Activated CD4-positive, alpha-beta T cell treated with anti-CD3 and anti-CD28 coated beads for 1 hour (primary cell): ENCODE measurements at regions not wholly inside any gene's neighbourhood (a gene's known extent, or its start where the extent isn't known, plus 50 kb on each side); places are given as distances from the start of the nearest gene placed in this dataset.

Experiments
- DNase-seq: peaks from one replicate; pipeline ENCODE4 v3.0.0-alpha.2; 2020

GRCh38 chr5:109945723-109946480 is 256.2 kb downstream of the MAN2A1 start:
- no peak for DNase-seq

DNA sequence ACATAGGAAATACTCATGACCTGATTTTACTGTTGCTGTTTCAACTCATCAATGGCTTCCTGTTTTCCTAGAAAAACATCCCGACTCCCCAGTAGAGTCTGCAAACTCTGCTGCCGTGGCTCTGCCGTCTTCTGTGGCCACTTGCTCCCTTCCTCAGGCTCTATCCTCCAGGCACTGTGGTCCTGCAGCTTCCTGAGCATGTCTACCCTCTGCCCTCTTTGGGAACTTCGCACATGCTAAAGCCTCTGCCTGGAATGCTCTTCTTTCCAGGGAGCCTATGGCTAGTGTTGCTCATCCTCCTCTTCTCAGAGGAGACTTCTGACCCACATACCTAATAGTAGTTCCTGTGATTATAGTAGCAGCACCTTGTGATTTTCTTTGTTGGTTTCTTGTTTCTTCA is 256.9 kb downstream of the MAN2A1 start:
- DNase-seq, result no peak

- no peak for DNase-seq
These were observed 257.9 kb downstream of the MAN2A1 start for GRCh38 chr5:109947667-109948066.

DNA sequence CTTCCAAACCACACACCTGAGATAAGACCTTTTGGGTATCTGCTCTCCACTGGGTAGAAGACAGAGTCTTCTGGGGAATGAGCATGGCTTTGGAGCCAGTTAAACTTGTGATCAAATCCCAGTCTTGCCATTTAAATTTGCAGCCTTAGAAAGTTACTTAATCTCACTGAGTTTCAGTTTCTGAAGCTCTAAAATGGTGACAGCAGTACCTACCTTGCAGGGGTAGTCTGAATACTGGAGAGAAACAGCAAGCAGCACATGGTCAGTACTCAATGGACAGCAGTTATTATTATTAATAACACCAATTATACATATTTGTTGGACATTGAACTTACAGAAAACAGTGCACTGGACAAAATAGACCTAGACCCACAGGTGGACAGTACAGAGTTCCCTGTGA is 260.9 kb downstream of the MAN2A1 start:
- no peak for DNase-seq

- DNase-seq, result no peak
These were observed 261.6 kb downstream of the MAN2A1 start for GRCh38 chr5:109951348-109951747.

- no peak for DNase-seq
These were observed 262.0 kb downstream of the MAN2A1 start for GRCh38 chr5:109951758-109952157.

DNA sequence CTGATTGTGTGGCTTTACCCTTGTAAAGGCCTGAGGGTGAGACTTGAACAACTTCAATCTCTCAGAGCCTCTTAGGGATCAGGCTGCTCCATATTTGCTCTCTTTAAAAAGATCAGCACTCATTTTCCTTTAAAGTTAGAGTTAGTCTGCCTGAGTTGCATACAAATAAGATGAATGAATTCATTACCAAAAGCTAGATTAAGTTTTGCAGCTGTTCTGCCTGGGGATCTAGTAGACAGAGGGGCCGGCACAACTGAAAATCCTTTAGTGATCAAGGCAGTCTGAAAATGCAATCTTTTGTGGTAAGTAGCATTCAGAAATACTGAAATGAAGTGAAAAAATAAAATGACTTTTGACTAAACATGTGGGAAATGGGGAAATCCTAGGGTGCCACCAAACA is 264.0 kb downstream of the MAN2A1 start:
- DNase-seq, result no peak

- no peak for DNase-seq
These were observed 267.2 kb downstream of the MAN2A1 start for GRCh38 chr5:109956884-109957283.

DNA sequence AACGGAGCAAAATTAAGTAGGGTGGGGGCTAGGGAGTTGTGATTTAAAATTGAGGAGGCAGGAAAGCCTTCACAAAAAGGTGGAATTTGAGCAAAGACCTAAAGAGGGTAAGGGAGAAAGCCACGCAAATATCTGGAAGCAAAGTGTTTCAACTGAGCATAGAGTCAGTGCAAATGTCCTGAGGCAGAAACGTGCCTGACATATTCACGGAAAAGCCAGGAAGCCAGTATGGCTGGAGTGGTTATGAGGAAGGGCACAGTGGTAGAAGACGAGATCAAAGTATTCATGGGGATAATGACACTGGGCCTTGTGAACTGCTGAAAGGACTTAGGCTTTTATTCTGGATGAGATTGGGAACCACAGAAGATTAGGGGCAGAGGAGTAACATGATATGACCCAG is 268.4 kb downstream of the MAN2A1 start:
- DNase-seq, result no peak

DNA sequence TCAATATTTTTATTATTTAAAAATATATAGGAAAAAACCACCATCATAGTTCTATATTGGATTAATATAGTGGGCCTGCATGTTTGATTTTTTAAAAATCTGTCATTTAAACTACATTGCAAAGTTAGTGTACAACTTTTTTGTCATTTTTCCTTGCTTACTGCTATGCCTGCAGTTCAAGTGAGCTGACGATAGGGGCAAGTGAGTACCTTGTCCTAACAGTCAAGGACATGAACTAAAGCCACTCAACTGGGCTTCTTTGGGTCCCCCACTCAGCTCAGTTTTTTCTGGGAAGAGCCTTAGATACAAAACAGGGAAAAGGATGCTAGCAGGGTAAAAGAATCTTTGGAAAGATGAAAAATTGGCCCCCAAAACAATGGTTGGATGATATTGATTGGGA is 269.9 kb downstream of the MAN2A1 start:
- no peak for DNase-seq

DNA sequence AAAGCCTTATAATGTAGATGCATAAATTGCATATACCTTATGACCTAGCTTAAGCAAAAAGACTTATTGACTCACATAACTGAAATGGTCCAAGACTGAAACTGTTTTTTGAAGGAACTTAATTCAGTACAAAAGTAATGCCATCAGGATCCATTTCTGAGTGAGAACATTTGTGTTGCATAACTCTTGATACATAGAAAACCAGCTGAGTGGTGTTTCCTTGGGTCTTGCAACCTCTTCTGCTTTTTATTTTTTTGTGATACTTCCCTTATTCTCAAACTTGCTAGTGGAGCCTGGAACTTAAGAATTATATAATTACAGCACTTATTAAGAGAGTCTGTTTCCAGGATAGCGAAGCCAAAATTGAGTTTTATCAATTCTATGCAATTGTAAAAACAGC is 272.0 kb downstream of the MAN2A1 start:
- no peak for DNase-seq

DNA sequence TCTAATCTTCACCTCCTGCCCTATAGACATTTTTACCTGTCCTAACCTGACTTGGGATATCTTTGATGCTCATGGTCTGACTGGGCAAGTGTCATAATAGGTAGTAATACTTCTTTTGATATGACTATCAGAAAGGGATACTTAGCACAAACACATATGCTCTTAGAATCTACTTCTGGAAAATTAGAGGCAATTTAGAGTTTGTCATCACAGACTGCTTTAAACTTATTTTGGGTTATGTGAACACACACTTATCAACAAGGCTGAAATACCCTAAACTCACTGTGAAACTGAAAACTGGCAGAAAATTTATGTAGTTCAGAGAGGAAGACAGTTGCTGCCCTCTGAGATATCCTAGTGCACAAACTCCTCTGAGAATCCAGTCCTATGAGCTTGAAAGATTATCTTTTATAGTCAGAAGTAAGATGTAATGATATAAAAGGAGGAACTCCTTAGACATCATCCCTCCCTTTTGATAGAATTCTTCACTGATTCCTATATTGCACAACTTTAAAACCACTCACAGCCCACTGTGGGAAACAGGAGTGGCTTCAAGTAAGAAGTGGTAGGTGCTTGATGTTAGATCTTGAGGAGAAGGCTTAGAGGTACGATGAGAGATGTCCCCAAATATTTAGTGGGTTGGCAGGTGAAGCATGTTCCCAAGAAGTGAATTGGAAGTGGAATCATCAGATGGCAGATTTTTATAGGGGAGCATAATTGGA is 273.3 kb downstream of the MAN2A1 start:
- DNase-seq, result no peak

GRCh38 chr5:109964136-109964535 is 274.4 kb downstream of the MAN2A1 start:
- no peak for DNase-seq

- no peak for DNase-seq
These were observed 275.9 kb downstream of the MAN2A1 start for GRCh38 chr5:109965634-109966033.

GRCh38 chr5:109971968-109972367 is 282.2 kb downstream of the MAN2A1 start:
- no peak for DNase-seq

DNA sequence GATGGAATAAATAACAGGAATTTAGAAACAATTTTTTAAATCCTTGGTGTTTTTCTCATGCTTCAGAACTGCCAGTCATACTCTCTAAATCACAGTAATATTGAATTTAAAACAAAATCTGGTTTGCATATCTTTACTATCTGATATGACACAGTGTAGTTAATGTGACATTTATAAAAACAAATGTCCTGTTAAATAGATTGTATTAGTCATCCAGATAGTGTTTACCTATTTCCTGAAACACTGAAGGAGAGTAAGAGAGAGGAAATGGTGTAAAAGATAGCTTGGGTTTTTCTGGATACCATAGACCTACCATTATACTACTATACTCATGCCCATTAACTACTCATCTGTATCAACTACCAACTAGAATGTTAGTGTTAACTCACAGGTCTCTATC is 292.3 kb downstream of the MAN2A1 start:
- DNase-seq, result no peak

GRCh38 chr5:109982966-109983534 is 293.3 kb downstream of the MAN2A1 start:
- DNase-seq, result no peak

- no peak for DNase-seq
These were observed 297.0 kb downstream of the MAN2A1 start for GRCh38 chr5:109986726-109987125.

DNA sequence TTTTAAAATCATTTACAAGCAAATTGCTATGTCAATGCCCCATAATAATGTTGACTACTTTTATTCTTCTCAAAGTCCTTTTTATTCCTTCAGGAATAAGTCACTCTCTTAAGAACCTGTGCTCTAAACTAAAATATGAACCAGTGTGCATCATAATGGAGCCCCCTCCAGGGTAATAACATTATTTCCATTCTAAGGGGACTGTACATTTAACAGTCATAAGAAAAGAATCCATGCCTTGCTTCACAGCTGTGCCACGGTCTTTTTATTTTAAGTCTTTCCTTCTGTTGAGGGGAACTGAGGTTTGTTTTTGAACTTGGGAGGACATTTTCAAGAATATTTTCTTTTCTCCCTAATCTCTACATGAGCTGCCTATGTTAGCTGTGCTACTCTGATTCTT is 297.6 kb downstream of the MAN2A1 start:
- DNase-seq, result no peak

DNA sequence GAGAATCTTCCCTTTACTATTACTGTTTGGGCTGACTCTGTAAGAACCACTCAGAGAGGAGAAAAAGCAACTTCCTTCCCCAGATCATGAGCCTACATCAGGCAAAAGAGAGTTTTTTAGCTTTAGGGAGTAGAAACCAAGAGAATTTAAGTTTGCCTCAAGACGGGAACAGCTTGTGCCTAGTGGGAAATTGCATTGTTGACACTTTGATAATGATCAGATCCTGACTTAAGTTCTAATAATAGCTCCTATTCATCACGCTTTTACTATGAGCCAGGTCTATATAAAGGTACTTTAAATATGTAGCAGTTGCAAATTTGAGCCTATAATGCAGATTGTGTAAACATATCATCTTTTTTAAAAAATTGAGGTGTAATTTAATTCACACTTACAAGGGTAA is 298.2 kb downstream of the MAN2A1 start:
- DNase-seq, result no peak

- DNase-seq, result no peak
These were observed 299.4 kb downstream of the MAN2A1 start for GRCh38 chr5:109989161-109989560.

DNA sequence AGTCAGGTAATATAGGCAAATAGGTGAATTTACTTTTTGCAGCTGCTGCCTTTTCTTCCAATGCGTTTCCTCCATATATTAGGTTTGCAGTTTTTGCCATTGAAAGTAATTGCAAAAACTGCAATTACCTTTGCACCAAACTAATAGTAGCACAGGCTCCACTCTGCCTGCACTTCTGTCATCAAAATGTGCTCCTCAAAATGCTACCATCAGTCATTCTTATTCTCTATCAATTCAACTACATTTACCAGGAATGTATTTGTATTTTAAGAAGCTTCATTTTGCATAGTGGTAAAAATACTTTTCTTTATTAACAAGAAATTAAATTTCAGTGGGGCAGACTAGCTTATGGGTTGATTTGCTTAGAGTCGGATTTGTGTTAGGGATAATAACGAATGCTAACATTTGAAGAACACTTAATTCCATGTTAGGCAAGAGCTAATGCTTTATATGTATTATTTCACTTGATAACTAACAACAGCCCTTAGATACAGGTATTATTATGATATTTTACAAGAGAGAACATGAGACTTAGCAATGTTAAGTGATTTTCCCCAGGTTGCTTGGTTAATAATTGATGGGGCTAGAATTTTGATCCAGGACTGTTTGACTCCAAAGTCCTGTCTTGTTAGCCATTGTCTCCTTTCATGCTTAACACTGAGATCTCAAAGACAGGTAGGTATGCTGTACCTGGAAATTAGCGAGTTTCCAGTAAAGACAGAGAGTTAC is 300.4 kb downstream of the MAN2A1 start:
- no peak for DNase-seq

- DNase-seq, result no peak
These were observed 301.1 kb downstream of the MAN2A1 start for GRCh38 chr5:109990723-109991359.
